ENCODE measurements at regions not wholly inside any gene's neighbourhood (a gene's known extent, or its start where the extent isn't known, plus 50 kb on each side); places are given as distances from the start of the nearest gene placed in this dataset.
"Not testable (repeated sequence)": the region's sequence is repeated elsewhere in the genome, so short reads cannot be mapped to it uniquely, and the experiment has no call there.

DNA sequence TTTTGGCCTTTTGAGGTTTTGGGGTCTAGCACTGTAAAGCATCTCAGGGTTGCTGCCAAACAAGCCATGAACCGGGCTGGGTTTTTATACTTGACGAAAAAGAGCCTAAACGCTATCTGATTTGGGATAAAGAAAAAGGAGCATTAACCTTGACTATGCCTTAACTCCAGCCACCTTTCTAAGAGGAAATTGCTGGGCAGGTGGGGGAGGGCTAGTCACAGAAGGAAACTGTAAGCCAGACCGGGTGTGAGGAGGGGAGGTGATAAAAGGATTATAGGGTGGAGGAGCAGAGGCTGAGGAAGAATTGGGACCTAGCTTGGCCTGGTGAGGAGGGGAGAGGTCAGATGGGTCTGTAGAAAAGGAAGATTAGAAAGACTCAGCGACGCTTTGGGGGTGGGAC is 335.2 kb upstream of the HTR1E start:
- not testable (repeated sequence) for DNase-seq

DNA sequence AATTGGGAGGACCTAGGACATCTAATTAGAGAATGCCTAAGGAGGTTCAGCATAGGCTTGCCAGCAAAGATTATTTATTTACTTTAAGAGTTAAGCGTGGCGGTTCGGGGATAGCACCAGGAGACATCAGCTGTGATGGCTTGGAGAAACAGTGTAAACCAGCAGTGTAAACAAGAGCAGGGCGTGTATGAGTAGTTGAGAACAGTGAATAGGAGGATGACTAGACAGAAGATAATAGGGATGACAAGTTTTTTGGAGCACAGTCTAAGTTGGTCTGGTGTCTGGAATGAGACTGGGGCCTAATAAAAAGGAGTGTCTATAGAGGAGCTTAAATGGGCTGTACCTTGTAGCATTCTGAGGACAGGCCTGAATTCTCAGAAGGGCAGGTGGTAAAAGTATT is 338.4 kb upstream of the HTR1E start:
- not testable (repeated sequence) for DNase-seq

DNA sequence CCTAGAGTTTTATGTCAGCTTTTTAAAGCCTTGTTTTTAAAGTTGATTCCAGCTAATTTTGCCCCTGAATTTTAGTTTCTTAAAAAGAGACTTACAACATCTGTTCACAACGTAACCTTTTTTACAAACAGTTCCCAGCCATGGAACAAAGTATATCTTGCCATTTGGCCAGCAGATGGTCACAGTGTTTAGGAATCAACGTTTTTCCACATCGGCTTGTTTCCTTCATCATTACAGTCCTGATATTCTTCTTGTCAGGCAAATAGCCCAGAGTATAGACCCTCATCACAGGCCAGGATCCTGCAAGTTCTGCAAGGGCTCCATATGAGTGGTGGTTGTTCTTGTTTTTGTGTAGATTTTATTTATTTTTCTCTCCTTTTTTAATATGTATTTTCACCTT is 341.7 kb upstream of the HTR1E start:
- DNase-seq = no peak

DNA sequence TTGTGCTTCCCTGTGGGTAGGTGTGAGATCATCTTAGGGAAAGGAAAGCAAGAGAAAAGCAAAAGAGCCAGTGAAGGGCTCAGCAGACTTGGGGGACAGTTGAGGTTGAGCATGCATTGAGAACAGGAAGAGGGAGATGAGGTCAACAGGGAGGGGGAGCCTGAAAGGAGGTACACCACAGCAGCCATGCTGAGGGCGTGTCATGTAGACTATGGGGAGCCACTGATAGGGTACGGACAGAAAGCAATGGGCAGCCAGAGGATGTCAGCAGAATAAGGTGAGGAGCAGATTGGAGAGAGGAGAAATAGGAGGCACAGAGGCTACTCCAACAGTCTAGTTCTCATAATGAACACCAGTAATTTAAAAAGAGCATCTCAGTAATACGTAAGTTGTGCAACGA is 351.1 kb upstream of the HTR1E start:
- DNase-seq = no peak

DNA sequence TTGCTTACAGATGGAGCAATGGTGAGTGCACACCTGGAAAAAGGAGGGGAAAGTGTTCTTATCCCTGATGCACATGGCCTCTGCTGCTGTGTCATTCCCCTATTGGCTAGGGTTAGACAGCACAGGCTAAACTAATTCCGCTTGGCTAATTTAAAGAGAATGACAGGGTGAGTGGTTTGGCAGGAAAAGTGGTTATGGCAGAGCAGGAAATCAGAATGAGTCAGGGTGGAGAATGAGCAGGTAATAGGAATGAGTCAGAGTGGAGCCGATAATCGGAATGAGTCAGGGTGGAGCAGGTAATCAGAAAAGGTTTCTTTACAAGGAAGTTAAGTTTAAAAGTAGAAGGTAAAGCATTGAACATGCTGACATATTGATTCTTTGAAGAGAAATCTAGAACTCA is 355.5 kb upstream of the HTR1E start:
- no peak for DNase-seq

DNA sequence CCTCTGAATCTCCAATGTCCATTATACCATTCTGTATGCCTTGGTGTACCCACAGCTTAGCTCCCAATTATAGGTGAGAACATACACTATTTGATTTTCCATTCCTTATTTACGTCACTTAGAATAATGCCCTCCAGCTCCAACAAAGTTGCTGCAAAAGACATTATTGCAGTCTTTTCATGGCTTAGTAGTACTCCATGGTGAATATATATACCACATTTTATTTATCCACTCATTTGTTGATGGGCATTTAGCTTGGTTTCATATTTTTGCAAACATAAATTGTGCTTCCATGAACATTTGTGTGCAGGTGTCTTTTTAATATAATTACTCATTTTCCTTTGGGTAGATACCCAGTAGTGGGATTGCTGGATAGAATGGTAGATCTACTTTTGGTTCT is 374.1 kb upstream of the HTR1E start:
- no peak for DNase-seq

DNA sequence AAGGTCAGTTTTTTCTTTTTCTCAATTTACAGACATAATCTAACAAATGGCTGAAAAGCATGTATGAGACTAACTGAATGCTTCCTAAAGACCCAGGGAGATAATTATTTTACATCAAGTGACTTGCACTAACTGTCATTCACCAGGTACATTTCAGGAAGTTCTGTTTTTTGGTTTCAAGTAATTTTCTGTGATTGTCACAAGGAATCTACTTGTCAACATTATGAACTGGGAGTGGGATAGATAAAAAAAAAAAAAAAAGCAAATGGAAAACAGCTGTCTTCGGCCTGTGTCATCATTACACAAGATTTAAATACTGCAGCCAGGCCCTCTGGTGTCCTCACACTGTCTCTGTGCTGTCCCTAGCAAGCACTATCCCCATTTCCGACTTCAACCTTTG is 379.0 kb upstream of the HTR1E start:
- no peak for DNase-seq

DNA sequence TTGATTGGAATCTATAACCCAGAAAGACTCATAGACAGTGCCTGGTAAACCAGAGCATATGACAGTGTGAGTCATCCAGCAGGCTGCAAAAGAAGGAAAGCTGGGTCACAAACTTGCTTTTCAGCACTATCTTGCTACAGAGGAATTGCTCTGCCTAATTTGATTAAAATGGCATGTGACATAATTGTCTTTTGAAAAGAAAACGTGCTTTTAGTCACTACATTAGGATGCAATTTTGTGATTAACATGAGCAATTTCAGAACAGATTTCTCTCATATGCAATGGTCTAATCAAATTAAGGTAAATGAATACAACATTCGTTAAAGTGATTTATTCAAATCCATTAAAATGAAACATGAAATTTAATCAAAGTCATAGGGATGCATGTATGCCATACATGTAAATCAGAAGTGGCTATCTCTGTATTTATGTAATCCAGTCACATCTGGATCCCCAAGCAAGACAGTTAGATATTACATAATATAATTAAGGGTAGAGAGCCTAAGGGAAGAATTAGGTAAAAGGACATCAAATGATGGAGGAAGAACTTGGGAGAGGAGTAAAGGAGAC is 400.0 kb upstream of the HTR1E start:
- no peak for DNase-seq

DNA sequence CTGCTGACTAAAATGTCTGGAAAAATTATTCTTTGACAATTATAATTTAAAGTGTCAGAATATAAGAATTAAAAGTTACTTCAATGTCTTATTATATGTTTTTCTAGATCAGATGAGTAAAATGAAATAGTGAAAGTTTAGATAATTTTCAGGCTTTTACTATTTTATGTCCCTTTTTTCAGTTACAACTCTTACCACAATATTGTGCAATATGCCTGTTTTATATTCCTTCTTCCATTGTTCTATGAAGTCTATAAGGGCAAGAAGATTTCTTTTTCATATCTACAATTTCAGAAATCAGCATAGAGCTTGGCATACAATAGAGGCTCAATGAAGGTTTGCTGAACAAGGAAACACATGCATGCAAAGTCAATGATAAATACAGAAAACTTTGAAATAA is 401.2 kb upstream of the HTR1E start:
- no peak for DNase-seq

DNA sequence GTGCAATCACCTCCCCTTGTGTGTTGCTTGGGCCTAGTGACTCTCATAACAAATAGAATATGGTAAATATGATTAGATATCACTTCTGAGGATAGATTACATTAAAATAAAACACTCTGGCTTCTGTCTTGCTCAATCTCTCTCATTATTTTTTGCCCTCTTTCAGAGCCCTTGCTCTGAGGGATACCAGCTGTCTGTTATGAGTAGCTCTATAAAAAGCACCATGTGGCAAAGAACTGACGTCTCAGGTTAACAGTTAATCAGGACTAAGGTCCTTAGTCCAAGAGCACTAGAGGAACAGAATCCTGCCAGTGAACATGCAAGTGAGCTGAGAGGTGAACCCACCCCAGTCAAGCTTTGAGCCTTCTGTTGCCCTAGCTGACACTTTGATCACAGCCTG is 402.2 kb upstream of the HTR1E start:
- DNase-seq = no peak

DNA sequence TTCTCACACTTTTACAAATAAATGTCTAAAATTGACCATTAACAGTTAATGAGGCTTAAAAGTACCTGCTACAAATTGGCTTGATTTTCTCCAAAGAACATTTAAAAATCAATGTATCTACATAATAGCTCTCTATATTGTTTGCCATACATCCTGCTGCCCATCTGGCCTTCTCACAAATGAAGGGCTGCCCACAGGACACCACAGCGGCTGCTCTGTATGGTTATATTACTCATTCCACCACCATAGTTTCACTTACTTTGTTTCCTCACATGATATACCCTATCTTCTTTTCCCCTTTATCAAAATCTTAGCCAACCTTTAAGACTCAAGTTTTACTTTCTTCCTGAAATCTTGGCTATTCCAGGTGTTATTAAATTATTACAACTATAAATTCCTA is 407.7 kb upstream of the HTR1E start:
- no peak for DNase-seq

DNA sequence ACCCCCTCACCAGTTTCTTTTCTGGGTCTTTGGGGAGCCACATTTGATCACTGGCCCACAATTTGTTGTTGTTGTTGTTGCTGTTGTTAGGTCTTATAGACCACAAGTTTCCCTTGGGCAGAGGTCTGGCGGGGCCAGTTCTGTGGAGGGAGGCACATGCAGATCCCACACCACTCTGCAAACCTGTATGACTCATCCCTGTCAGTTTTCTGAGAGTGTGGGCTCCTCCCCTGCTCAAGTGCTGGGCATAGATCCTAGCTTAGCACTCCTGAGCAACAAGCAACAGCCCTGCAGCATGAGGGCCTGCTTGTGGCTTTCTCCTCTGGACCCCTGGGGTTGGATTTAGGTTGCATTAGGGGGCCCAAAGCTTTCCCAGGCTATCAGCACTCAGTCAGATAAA is 411.1 kb upstream of the HTR1E start:
- no peak for DNase-seq

DNA sequence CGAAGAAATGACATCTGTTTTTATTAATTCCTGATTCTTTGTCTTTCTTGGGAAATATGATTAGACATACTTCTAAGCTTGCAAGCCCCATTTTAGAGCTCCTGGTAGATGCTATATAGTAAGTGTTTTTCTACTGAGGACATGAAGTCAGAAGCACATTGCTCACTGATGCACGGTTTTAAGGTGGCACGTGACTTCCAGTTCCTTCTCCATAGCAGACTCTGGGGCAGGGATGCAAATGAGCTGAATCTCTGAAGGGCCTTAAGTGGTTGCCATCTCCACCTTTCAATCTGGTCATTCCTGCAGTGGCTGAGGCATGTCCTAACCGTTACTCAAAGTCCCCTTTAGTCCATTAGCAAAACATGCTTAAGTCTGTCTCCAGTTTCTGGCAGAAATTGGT is 421.2 kb upstream of the HTR1E start:
- DNase-seq = no peak

DNA sequence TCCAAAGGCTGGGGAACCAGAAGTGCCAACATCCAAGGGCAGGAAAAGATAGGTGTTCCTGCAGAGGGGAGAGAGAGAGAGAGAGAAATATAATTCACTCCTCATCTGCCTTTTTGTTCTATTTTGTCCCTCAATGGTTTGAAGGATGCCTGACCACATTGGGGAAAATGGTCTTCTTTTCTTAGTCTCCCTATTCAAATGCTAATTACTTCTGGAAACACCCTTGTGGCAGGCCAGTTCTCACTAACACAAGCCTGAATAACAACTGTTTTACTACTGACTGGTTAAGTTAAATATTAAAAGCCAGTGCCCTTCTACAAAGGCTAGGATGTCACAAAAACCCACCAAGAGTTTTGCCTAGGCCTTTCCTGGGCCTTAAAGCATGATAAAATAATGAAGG is 425.4 kb upstream of the HTR1E start:
- no peak for DNase-seq

DNA sequence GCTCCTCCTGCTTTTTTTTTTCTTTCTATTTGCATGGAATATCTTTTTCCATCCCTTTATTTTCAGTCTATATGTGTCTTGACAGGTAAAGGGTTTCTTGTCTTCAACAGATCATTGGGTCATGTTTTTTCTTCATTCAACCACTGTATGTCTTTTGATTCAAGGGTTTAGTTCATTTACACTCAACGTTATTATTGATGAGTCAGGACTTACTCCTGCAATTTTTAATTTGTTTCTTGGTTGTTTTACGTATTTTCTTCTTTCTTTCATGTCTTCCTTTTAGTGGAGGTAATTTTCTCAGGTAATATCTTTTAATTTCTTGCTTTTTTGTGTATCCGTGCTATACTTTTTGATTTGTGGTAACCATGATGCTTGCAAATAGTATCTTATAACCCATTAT is 429.1 kb upstream of the HTR1E start:
- DNase-seq = no peak

DNA sequence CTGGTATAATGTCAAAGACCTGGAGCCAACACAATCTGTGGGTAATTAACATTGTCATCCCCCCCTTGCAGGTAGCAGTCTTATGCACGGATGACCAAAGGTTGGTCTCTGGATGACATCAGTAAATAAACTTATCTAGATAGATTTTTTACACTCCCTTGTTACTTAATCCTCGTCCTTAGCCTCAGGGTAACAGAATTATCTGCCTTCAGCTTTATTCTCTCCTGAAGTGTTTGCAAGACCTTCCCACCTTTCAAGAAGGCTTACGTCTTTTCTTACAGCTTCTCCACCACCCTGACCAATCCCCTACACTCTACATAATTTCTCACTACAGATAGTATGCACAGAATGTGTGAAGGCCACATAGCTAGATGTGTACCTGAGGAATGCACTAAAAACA is 434.8 kb upstream of the HTR1E start:
- no peak for DNase-seq

DNA sequence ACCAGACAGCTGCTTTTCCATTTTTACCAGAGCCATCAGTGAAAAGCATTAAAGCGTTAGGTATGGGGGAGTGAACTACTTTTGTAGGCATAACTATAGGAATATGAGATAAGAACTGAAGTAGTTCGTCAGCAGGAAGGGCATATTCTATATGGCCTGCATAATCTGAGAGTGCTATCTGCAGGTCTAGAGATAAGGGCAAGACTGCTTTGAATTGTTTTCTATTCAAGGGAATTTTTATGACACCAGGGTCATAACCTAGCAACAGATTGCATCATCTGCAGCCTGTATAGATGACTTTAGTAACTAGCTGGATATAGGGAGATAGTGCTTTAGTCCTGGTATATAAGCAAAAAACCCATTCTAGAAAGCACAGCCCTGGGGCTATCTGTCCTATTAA is 437.3 kb upstream of the HTR1E start:
- no peak for DNase-seq

DNA sequence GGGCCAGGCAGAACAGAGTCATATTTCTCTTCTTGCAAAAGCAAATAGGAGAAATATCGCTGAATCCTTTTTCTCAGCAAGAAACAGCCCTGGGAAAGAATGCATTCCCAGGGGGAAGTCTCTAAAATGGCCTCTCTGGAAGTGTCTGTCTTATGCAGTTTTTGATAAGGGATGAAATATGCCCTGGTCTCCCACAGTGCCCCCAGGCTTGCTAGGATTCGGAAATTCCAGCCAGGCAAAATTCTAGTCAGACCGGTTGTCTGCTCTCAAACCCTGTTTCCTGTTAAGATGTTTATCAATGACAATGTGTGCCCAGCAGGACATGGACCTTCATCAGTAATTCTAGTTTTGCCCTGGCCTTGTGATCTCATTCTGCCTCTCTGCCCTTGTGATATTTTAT is 448.3 kb upstream of the HTR1E start:
- not testable (repeated sequence) for DNase-seq

DNA sequence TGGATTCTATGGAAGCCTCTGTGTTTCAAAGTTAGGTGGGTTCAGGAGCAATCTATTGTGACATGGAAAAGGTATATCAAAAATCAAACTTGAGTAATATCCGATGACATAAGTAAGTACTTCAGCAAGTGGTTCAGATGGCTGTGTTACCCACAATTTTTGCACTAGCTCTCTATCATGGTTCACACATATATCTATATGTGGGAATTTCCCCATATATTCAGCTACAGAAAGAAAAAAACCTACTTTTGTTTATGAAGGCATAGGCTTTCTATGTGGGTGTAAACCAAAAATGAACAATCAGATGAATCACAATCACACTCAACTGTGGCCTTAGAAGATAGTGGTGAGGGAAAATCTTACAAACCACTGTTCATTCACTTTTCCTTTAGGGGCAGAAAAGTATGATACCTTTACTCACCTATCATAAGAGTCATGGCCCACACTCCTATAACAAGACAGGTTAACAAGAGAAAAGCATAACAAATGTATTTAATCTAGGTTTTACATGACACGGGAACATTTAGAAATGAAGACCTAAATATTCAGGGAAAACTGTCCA is 449.6 kb upstream of the HTR1E start:
- no peak for DNase-seq

DNA sequence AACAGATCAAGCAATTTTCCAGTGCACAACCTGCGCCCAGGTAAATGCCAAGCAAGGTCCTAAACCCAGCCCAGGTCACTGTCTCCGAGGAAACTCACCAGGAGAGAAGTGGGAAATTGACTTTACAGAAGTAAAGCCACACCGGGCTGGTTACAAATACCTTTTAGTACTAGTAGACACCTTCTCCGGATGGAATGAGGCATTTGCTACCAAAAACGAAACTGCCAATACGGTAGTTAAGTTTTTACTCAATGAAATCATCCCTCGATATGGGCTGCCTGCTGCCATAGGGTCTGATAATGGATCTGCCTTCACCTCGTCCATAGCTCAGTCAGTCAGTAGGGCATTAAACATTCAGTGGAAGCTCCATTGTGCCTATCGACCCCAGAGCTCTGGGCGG is 459.0 kb upstream of the HTR1E start:
- DNase-seq = not testable (repeated sequence)

DNA sequence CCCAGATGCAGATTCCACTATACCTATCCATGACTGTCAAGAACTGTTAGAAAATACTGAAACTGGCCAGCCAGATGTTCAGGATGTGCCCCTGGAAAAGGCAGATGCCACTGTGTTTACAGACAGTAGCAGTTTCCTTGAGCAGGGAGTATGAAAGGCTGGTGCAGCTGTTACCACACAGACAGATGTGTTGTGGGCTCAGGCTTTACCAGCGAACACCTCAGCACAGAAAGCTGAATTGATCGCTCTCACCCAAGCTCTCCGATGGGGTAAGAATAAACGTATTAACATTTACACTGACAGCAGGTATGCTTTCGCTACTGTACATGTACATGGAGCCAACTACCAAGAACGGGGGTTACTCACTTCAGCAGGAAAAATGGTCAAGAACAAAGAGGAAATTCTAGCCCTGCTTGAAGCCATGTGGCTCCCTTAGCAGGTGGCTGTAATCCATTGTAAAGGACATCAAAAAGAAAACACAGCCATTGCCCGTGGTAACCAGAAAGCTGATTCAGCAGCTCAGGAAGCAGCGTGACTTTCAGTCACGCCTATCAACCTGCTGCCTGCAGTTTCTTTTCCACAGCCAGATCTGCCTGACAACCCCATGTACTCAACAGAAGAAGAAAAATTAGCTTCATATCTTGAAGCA is 459.7 kb upstream of the HTR1E start:
- DNase-seq = no peak

DNA sequence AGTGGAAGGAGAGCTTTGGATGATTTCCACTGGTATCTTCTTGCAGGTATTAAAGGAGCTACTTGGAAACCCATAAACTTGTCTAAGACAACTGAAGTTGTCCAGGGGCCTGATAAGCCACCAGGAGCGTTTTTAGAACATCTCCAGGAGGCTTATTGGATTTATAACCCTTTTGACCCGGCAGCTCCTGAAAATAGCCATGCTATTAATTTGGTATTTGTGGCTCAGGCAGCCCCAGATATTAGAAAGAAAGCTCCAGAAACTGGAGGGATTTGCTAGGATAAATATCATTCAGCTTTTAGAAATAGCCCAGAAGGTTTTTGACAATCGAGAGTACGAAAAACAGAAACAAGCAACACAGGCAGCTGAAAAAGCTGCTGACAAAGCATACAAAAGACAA is 461.0 kb upstream of the HTR1E start:
- DNase-seq = no peak

DNA sequence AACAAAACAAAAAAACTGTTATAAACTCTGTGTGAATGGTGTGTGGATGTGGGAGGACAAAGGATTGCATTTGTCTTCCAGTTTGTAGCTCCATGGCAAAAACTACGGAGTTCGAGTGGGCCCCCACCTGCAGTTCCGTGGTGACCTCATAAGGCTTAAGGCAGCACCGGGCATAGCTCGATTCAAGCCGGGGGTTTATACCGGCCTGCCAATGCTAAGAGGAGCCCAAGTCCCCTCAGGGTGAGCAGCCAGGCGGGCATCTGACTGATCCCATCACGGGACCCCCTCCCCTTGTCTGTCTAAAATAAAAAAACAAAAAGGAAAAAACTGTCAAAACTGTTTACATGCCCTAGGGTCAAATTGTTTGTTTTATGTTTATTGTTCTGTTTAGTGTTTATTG is 463.2 kb upstream of the HTR1E start:
- no peak for DNase-seq

DNA sequence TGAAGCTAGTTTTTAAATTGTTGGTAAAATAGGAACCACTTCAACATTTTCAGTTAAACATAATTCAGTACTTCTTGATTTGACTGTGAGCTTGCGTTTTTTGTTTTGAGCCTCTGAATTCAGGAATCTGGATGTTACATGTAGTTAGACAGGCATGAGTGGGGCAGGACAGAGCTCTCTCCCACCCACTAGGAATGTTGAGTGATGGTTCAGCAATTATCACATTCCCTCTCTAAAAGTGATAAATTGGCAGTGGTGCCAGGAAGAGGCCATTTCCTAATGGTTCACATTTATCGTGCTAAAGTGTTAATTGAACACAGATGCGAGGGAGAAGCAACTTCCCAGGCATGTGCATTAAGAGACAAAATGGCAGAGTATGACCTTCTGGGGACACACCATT is 465.5 kb upstream of the HTR1E start:
- DNase-seq = no peak

DNA sequence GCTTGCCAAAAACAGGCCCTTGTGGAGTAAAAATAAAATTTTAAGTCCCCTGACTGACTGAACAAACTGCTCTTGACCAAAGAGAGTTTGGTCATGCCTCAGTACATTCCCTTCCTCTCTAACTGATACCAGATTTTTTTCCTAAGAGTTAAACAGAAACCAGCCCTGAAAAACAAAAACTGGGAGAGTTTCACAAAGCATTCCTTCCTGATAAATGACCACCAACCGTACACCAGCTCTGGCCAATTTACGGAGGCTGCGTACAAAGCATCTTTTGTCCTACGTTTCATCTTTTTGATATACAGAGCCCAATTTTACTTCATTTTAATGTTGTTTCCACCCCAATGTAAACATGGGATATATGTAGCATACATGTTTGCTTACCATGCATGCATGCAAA is 477.4 kb upstream of the HTR1E start:
- DNase-seq = no peak
